NK-92 (cell line): ENCODE measurements at regions not wholly inside any gene's neighbourhood (a gene's known extent, or its start where the extent isn't known, plus 50 kb on each side); places are given as distances from the start of the nearest gene placed in this dataset.
"Not testable (repeated sequence)": the region's sequence is repeated elsewhere in the genome, so short reads cannot be mapped to it uniquely, and the experiment has no call there.

Source experiments
- DNase-seq: peaks from one replicate; lab custom pipeline; 2025; ENCODE audit not compliant: unreplicated experiment; lab: John Stamatoyannopoulos, UW

GRCh38 chr13:39931505-39931904, 276.0 kb downstream of the COG6 start:
- DNase-seq = no peak

DNA sequence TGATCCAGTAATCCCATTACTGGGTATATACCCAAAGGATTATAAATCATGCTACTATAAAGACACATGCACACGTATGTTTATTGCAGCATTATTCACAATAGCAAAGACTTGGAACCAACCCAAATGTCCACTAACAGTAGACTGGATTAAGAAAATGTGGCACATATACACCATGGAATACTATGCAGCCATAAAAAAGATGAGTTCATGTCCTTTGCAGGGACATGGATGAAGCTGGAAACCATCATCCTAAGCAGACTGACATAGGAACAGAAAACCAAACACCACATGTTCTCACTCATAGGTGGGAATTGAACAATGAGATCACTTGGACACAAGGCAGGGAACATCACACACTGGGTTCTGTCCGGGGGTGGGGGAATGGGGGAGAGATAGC, 277.1 kb downstream of the COG6 start:
- not testable (repeated sequence) for DNase-seq

- no peak for DNase-seq
Measured at GRCh38 chr13:39935155-39935554, 279.7 kb downstream of the COG6 start.

DNA sequence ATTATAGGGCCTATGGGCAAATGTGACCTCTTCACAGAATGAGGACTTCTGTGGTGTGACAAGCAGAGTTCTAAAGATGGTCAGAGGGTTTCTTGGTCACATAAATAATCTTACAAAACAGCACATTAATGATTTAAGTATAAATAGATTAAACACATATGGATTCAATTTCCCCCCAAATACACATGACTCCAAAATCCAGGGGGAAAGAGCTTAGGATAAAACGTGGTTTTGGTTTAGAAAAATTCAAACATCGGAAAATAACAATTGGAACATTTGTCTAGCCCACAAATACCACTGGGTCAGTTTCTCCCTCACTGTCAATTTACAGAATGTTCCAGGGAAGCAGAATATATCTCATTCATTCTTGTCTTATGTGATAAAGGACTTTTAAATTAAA, 283.1 kb downstream of the COG6 start:
- DNase-seq = no peak

DNA sequence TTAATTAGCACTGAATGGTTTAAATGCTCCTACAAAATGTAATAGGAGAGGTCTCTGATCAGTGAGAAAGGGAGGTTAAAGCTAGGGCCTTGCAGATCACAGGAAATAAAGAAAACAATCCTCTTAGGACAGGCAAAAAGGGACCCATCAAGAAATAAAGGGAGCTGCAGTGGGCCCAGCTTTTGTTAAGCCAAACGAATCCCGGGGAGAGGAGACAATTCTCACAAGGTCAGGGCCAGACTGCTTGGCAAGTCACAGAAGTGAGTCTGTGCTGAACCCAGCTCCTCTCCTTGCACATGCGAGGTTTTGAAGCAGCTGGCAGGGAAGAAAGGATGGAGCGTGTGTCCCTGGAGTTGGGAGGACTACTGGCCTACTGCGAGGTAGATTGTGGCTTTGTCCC, 285.8 kb downstream of the COG6 start:
- no peak for DNase-seq

- no peak for DNase-seq
Measured at GRCh38 chr13:39941911-39942551, 286.6 kb downstream of the COG6 start.

GRCh38 chr13:39942552-39943273, 287.3 kb downstream of the COG6 start:
- no peak for DNase-seq

GRCh38 chr13:39943711-39944110, 288.2 kb downstream of the COG6 start:
- no peak for DNase-seq

DNA sequence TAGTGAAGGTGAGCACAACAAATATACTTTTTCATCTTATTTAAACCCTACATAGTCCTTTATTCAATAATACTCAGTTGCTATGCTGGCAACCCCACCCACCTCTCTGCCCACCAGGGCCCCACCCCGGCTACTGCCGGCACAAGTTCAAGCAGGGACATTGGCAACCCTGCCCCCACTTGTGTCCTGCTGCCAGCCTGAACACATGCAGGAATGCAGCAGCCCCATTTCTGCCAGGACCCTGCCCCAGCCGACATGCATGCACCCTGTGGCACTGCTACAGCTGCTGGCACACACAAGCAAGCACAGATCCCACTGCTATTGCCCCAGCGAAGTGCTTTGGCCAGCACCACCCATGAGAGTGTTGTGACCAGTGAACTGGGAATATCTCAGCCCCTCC, 289.8 kb downstream of the COG6 start:
- no peak for DNase-seq

DNA sequence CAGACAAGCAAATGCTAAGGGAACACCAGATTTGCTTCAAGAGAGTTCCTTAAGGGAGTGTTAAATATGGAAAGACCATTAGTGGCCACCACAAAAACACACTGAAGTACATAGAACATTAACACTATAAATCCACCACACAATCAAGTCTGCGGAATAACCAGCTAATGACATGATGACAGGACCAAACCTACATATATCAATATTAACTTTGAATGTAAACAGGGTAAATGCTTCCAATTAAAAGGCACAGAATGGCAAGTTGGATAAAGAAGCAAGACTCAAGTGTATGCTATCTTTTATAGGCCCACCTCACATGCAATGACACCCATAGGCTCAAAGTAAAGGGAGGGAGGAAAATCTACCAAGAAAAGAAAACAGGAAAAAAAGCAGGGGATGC, 291.3 kb downstream of the COG6 start:
- no peak for DNase-seq

DNA sequence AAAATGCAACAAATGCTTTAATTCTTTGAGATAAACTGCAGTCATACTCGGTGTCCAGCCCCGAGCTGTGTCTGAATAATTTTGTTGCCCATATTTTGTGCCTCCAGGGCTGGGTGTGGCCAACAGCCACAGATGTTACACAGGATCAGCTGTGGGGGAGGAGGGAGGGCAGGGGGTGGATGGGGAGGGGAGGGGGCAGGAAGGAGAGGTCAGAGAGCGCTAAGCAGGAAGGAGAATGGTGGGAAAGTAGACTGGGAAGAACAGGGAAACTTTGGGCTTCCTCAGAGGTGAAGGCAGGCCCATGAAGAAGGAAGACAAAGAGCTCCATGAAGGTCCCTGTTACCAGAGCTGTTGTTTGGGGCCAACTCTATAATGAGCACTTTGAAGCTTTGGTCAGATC, 295.8 kb downstream of the COG6 start:
- no peak for DNase-seq

- DNase-seq = no peak
Measured at GRCh38 chr13:39952249-39953233, 297.1 kb downstream of the COG6 start.

DNA sequence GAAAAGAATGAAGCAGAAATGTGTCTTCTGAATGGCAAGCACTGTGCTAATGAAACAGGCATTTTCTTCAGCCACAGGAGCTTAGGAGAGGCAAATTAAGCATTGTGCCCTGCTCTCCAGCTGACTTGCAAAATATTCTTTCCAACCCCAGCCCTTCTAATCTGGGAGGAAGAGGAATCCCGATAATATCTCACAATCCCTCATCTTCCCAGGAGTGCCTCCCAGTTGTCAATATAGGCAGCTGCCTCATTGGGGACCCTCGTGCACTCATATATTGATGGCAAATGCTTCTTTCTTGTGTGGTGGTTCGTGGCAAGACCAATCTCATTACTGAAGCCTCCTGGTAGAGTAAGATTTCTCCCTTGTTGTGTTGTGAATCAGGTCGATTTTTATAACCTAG, 299.0 kb downstream of the COG6 start:
- DNase-seq = no peak

GRCh38 chr13:39955560-39955959, 300.1 kb downstream of the COG6 start:
- DNase-seq = no peak

DNA sequence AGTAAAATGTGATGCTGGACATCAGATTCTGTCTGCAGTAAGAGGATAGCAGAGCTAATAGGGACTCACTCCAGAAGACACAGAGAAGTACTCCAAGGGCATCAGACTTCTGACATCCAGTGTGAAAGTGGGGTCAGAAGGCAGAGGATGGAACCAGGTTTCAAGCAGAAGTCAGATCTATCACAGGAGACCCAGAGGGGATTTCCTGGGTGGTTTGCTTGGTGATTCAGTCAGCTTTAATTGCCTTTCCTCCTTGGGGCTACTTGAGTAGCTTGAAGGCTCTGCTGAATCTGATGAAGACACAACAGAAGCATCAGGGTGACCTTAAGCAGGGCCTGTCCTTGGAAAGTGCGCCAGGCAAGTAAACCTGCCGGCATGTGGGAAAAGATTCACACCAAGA, 300.6 kb downstream of the COG6 start:
- DNase-seq = no peak

GRCh38 chr13:39957868-39958677, 302.6 kb downstream of the COG6 start:
- DNase-seq = no peak

- DNase-seq = no peak
Measured at GRCh38 chr13:39959497-39960144, 304.2 kb downstream of the COG6 start.

DNA sequence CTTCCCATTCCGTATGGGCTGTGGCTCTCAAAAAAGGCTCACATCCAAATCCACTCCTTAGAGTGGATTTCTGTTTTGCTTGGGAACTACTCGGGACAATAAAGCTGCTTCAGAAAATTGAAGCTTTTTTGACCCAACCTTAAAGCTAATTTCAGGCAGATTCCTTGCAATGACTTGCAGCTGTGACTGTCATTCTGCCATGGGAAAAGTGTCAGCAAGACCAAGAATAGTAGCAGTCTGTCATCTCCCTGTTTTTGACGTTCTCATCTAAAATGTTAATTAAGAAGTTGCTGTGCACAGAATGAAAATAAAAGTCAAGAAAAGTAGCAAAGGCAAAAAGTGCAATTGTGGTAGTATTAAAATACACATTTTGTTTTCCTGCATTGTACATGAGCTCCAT, 304.7 kb downstream of the COG6 start:
- DNase-seq = no peak

DNA sequence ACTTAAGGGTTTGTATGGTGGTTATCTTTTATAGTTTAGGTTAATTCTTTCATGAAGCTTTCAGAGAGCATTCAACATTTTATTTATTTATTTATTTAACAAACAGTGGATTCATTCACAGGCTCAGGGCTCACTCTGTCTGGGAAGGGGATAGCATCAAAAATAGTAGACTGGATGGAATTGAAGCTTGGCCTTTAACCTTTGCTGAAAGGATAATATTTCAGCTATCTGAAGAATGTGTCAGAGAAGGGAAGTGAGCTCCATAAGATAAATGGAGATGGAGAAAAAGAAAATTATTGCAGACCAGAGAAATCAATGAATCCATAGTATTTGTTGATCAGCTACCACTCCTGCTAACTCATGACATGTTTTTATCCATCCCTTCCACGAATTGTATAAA, 305.6 kb downstream of the COG6 start:
- no peak for DNase-seq

DNA sequence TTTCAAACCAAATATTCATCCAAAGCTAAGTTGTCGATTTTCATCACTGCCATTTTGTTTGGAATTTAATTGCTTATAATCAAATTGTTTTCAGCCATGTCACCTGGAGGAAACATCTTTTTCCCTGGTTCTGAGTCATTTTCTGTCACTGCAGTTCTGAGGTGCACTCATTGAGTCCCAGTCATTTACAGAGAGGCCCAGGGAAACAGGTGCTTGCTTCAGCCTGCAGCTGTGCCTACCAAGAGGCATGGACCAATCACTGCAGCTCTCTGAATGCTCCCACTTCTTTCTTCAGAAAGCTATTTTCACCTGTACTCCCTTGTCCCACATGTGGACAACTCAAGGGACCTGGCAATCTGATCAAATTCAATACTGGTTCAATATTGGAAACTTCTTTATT, 308.1 kb downstream of the COG6 start:
- no peak for DNase-seq
